HepG2 (cell line): ENCODE measurements at regions not wholly inside any gene's neighbourhood (a gene's known extent, or its start where the extent isn't known, plus 50 kb on each side); places are given as distances from the start of the nearest gene placed in this dataset.

ENCODE experiments used
- ATF3 ChIP-seq: sonication (generic); formaldehyde crosslinking; IDR thresholded peaks from 2 replicates; pipeline ENCODE4 v1.4.0; 2020; ENCODE audit warnings: missing genetic modification reagents
- CHD2 ChIP-seq: IDR thresholded peaks from 2 replicates; pipeline ENCODE4 v1.6.1; 2011; ENCODE audit warnings: low read depth, low read length, improper control_type of control experiment
- CTCF ChIP-seq: sonication (generic); formaldehyde crosslinking; IDR thresholded peaks from 2 replicates; pipeline ENCODE4 v1.5.0; 2020; ENCODE audit warnings: mild to moderate bottlenecking, missing genetic modification reagents, moderate library complexity
- GABPA ChIP-seq, 2 experiments: IDR thresholded peaks; 2 replicates each; pipeline ENCODE4 v1.6.1; 2011 to 2016; ENCODE audit warnings: low read depth in 2 of 2, low read length in 1 of 2, missing biosample characterization in 1 of 2, missing genetic modification characterization in 1 of 2
- KLF15 ChIP-seq: sonication (generic); formaldehyde crosslinking; IDR thresholded peaks from 2 replicates; pipeline ENCODE4 v1.8.1; 2023; ENCODE audit warnings: borderline replicate concordance, mild to moderate bottlenecking, inconsistent platforms, missing genetic modification reagents, mixed read lengths
- MAX ChIP-seq: IDR thresholded peaks from 2 replicates; pipeline ENCODE4 v1.6.1; 2012; ENCODE audit warnings: inconsistent platforms
- MTERF4 ChIP-seq: sonication (generic); formaldehyde crosslinking; IDR thresholded peaks from 2 replicates; pipeline ENCODE4 v1.8.0; 2023; ENCODE audit warnings: mild to moderate bottlenecking, missing genetic modification reagents
- POLR2A ChIP-seq, 2 experiments: IDR thresholded peaks; 2 replicates each; pipeline ENCODE4 v1.6.1; 2011; ENCODE audit warnings: low read depth in 2 of 2, low read length in 2 of 2, mild to moderate bottlenecking in 1 of 2, moderate library complexity in 1 of 2; ENCODE audit not compliant: insufficient read depth in 1 of 2
- REST ChIP-seq, 2 experiments: IDR thresholded peaks; 2 replicates each; pipeline ENCODE4 v1.6.1; 2011 to 2012; ENCODE audit warnings: low read length in 2 of 2, borderline replicate concordance in 1 of 2, low read depth in 1 of 2, mild to moderate bottlenecking in 1 of 2, moderate library complexity in 1 of 2
- ZNF513 ChIP-seq: sonication (generic); formaldehyde crosslinking; conservative IDR thresholded peaks from 2 replicates; pipeline ENCODE4 v1.5.0; 2020; ENCODE audit warnings: missing genetic modification reagents
- ZNF703 ChIP-seq: sonication (generic); formaldehyde crosslinking; IDR thresholded peaks from 2 replicates; pipeline ENCODE4 v1.5.1; 2020; ENCODE audit warnings: missing genetic modification reagents, mild to moderate bottlenecking, moderate library complexity, borderline replicate concordance

- TF ChIP-seq CTCF (no peak), MTERF4 (no peak), GABPA (IDR thresholded peaks at IDR 0.05; ENCODE audit: low read depth, low read length) (no peak), GABPA (CRISPR knock-in tag; IDR thresholded peaks at IDR 0.05; ENCODE audit: low read depth) (no peak), MAX (no peak), CHD2 (no peak), REST (IDR thresholded peaks at IDR 0.05; ENCODE audit: borderline replicate concordance in 1 of 2, low read depth in 1 of 2, low read length in 2 of 2) (no peak), ATF3 (CRISPR knock-in tag) (no peak), KLF15 (CRISPR knock-in tag) (no peak), ZNF513 (CRISPR knock-in tag) (no peak), ZNF703 (CRISPR knock-in tag) (no peak), POLR2A (IDR thresholded peaks at IDR 0.05; ENCODE audit: insufficient read depth in 1 of 2, low read depth in 2 of 2, low read length in 2 of 2) (no peak)
These were observed 158.3 kb downstream of the CNTN3 start for GRCh38 chr3:74456166-74456565.
